Mesendoderm (in vitro differentiated cells): ENCODE measurements at regions not wholly inside any gene's neighbourhood (a gene's known extent, or its start where the extent isn't known, plus 50 kb on each side); places are given as distances from the start of the nearest gene placed in this dataset.
A peak's percentile ranks its signal among the peaks of the same experiment; 100 is the strongest.

ENCODE experiments used
- DNase-seq: peaks from one replicate; pipeline ENCODE4 v3.0.0; 2013
- H2AK5ac ChIP-seq: 2 replicates; pipeline ENCODE4 v1.6.1; 2013; ENCODE audit warnings: low read length, inconsistent platforms
- H2BK120ac ChIP-seq: 2 replicates; pipeline ENCODE4 v1.6.1; 2013; ENCODE audit warnings: low read depth, mild to moderate bottlenecking, low read length, moderate library complexity, mixed read lengths
- H2BK15ac ChIP-seq: replicated peaks from 2 replicates; pipeline ENCODE4 v1.6.1; 2013; ENCODE audit warnings: low read depth, mild to moderate bottlenecking, moderate library complexity
- H2BK5ac ChIP-seq: 2 replicates; pipeline ENCODE4 v1.6.1; 2013; ENCODE audit warnings: low read length, inconsistent platforms
- H3K18ac ChIP-seq: 2 replicates; pipeline ENCODE4 v1.6.1; 2013; ENCODE audit warnings: mild to moderate bottlenecking, low read length, mixed read lengths
- H3K23ac ChIP-seq: one replicate; pipeline ENCODE4 v1.6.1; 2013; ENCODE audit warnings: low read length
- H3K27ac ChIP-seq: 2 replicates; pipeline ENCODE4 v1.5.1; 2013; ENCODE audit warnings: low read depth, mild to moderate bottlenecking, inconsistent platforms, low read length, moderate library complexity
- H3K27me3 ChIP-seq: 2 replicates; pipeline ENCODE4 v1.6.1; 2013; ENCODE audit warnings: low read length, control low read depth, mild to moderate bottlenecking, inconsistent platforms; ENCODE audit not compliant: insufficient read depth, poor library complexity
- H3K36me3 ChIP-seq: 2 replicates; pipeline ENCODE4 v1.6.1; 2013; ENCODE audit warnings: low read length, inconsistent platforms; ENCODE audit not compliant: control insufficient read depth, insufficient read depth
- H3K4ac ChIP-seq: one replicate; pipeline ENCODE4 v1.6.1; 2013; ENCODE audit warnings: low read depth, mild to moderate bottlenecking, low read length, moderate library complexity
- H3K4me1 ChIP-seq: 2 replicates; pipeline ENCODE4 v1.6.1; 2013; ENCODE audit warnings: low read depth, low read length, inconsistent platforms; ENCODE audit not compliant: control insufficient read depth
- H3K4me2 ChIP-seq: 2 replicates; pipeline ENCODE4 v1.6.1; 2013; ENCODE audit warnings: low read length
- H3K4me3 ChIP-seq: 2 replicates; pipeline ENCODE4 v1.5.1; 2013; ENCODE audit warnings: mild to moderate bottlenecking, low read length
- H3K56ac ChIP-seq: one replicate; pipeline ENCODE4 v1.6.1; 2013; ENCODE audit warnings: low read length
- H3K79me1 ChIP-seq: 2 replicates; pipeline ENCODE4 v1.6.1; 2013; ENCODE audit warnings: low read length, inconsistent platforms
- H3K79me2 ChIP-seq: 2 replicates; pipeline ENCODE4 v1.6.1; 2013; ENCODE audit warnings: mild to moderate bottlenecking, low read length; ENCODE audit not compliant: control insufficient read depth, insufficient read depth
- H3K9ac ChIP-seq: 2 replicates; pipeline ENCODE4 v1.6.1; 2013; ENCODE audit warnings: low read length, inconsistent platforms
- H4K5ac ChIP-seq: one replicate; pipeline ENCODE4 v1.6.1; 2013; ENCODE audit warnings: low read length
- H4K8ac ChIP-seq: one replicate; pipeline ENCODE4 v1.6.1; 2013; ENCODE audit warnings: low read depth, mild to moderate bottlenecking, control low read depth, low read length, moderate library complexity
- WGBS: extraction: QIAGEN DNeasy Blood & Tissue Kit; methylation state at CpG from one replicate; pipeline ENCODE4 v1.1.7; 2013; ENCODE audit warnings: low lambda C conversion rate, missing lambda C conversion rate; ENCODE audit not compliant: insufficient coverage; ENCODE audit errors: extremely low coverage; 5-methylcytosine and 5-hydroxymethylcytosine counted together

GRCh38 chr2:160837416-160837815 is 322.8 kb upstream of the TANK start:
- H3K23ac ChIP-seq = no peak overlapping the region
- no peaks in the 10 kb centered on the region for H3K79me1 ChIP-seq
- no peaks in the 10 kb centered on the region for H3K79me2 ChIP-seq
- no peak overlapping the region for H4K5ac ChIP-seq
- no peak overlapping the region for H2BK120ac ChIP-seq
- H2AK5ac ChIP-seq = no peak overlapping the region
- H3K27ac ChIP-seq = no peak overlapping the region
- no peak overlapping the region for H3K9ac ChIP-seq
- H3K36me3 ChIP-seq = no peaks in the 10 kb centered on the region
- H3K56ac ChIP-seq = no peak overlapping the region
- H2BK5ac ChIP-seq = no peak overlapping the region
- no peak overlapping the region for H3K4ac ChIP-seq
- H2BK15ac ChIP-seq = no peak overlapping the region
- H3K27me3 ChIP-seq = no peaks in the 10 kb centered on the region
- no peak for DNase-seq
- H3K4me1 ChIP-seq = no peaks in the 10 kb centered on the region
- H3K4me3 ChIP-seq = no peak overlapping the region
- no peak overlapping the region for H3K18ac ChIP-seq
- H4K8ac ChIP-seq = no peak overlapping the region
- no peak overlapping the region for H3K4me2 ChIP-seq

GRCh38 chr2:160838147-160838546 is 322.1 kb upstream of the TANK start:
- H3K4me3 ChIP-seq = no peak overlapping the region
- H2AK5ac ChIP-seq = no peak overlapping the region
- H3K56ac ChIP-seq = no peak overlapping the region
- H2BK15ac ChIP-seq = no peak overlapping the region
- H3K27ac ChIP-seq = no peak overlapping the region
- WGBS = no CpG with 5 or more reads among the region's 1 CpG
- no peak overlapping the region for H3K9ac ChIP-seq
- no peak overlapping the region for H3K4ac ChIP-seq
- no peaks in the 10 kb centered on the region for H3K36me3 ChIP-seq
- no peaks in the 10 kb centered on the region for H3K27me3 ChIP-seq
- H3K79me1 ChIP-seq = no peaks in the 10 kb centered on the region
- no peak overlapping the region for H2BK120ac ChIP-seq
- H3K23ac ChIP-seq = no peak overlapping the region
- H3K18ac ChIP-seq = no peak overlapping the region
- no peak overlapping the region for H2BK5ac ChIP-seq
- no peak overlapping the region for H3K4me2 ChIP-seq
- no peak overlapping the region for H4K8ac ChIP-seq
- no peak for DNase-seq
- H3K4me1 ChIP-seq = no peaks in the 10 kb centered on the region
- no peak overlapping the region for H4K5ac ChIP-seq
- no peaks in the 10 kb centered on the region for H3K79me2 ChIP-seq

- Histone ChIP-seq H2AK5ac (no peak overlapping the region), H3K79me1 (no peaks in the 10 kb centered on the region), H3K4me2 (no peak overlapping the region), H3K27me3 (no peaks in the 10 kb centered on the region), H2BK120ac (no peak overlapping the region), H3K4ac (no peak overlapping the region), H3K4me1 (no peaks in the 10 kb centered on the region), H3K4me3 (no peak overlapping the region), H3K18ac (no peak overlapping the region), H3K56ac (no peak overlapping the region), H3K79me2 (no peaks in the 10 kb centered on the region), H3K9ac (no peak overlapping the region), H3K23ac (no peak overlapping the region), H3K27ac (no peak overlapping the region), H2BK5ac (no peak overlapping the region), H2BK15ac (no peak overlapping the region), H3K36me3 (no peaks in the 10 kb centered on the region), H4K5ac (no peak overlapping the region), H4K8ac (no peak overlapping the region)
- no peak for DNase-seq
- WGBS = no CpG with 5 or more reads among the region's 4 CpGs
Observed at GRCh38 chr2:160838691-160839090, 321.5 kb upstream of the TANK start.

- no peak overlapping the region for H3K9ac ChIP-seq
- no peak overlapping the region for H3K56ac ChIP-seq
- H3K4me1 ChIP-seq = no peaks in the 10 kb centered on the region
- H3K27ac ChIP-seq = no peak overlapping the region
- no peaks in the 10 kb centered on the region for H3K79me1 ChIP-seq
- H4K5ac ChIP-seq = no peak overlapping the region
- no peak overlapping the region for H3K4me2 ChIP-seq
- H3K4ac ChIP-seq = no peak overlapping the region
- no peak overlapping the region for H2AK5ac ChIP-seq
- no peaks in the 10 kb centered on the region for H3K36me3 ChIP-seq
- no peak overlapping the region for H2BK120ac ChIP-seq
- H2BK5ac ChIP-seq = no peak overlapping the region
- no peak overlapping the region for H3K23ac ChIP-seq
- H3K18ac ChIP-seq = no peak overlapping the region
- no CpG with 5 or more reads among the region's 4 CpGs for WGBS
- no peak overlapping the region for H3K4me3 ChIP-seq
- no peaks in the 10 kb centered on the region for H3K27me3 ChIP-seq
- no peaks in the 10 kb centered on the region for H3K79me2 ChIP-seq
- H2BK15ac ChIP-seq = no peak overlapping the region
- H4K8ac ChIP-seq = no peak overlapping the region
- peak; percentile 37 for DNase-seq
Observed at GRCh38 chr2:160842286-160842685, 317.9 kb upstream of the TANK start.

- Histone ChIP-seq H3K18ac (no peak overlapping the region), H3K4ac (no peak overlapping the region), H3K79me1 (no peaks in the 10 kb centered on the region), H2BK120ac (no peak overlapping the region), H4K5ac (no peak overlapping the region), H3K79me2 (no peaks in the 10 kb centered on the region), H3K9ac (no peak overlapping the region), H2AK5ac (no peak overlapping the region), H3K27ac (no peak overlapping the region), H3K4me2 (no peak overlapping the region), H2BK15ac (no peak overlapping the region), H3K27me3 (no peaks in the 10 kb centered on the region), H3K56ac (no peak overlapping the region), H2BK5ac (no peak overlapping the region), H3K4me3 (no peak overlapping the region), H4K8ac (no peak overlapping the region), H3K36me3 (no peaks in the 10 kb centered on the region), H3K23ac (no peak overlapping the region), H3K4me1 (no peaks in the 10 kb centered on the region)
- DNase-seq = no peak
- no CpG with 5 or more reads among the region's 2 CpGs for WGBS
Observed at GRCh38 chr2:160859096-160859495, 301.1 kb upstream of the TANK start.

- no peak for DNase-seq
- no peaks in the 10 kb centered on the region for H3K27me3 ChIP-seq
- no peaks in the 10 kb centered on the region for H3K79me2 ChIP-seq
- no peak overlapping the region for H4K5ac ChIP-seq
- H2AK5ac ChIP-seq = no peak overlapping the region
- H3K4ac ChIP-seq = no peak overlapping the region
- no peak overlapping the region for H3K9ac ChIP-seq
- H3K23ac ChIP-seq = no peak overlapping the region
- H3K36me3 ChIP-seq = no peaks in the 10 kb centered on the region
- no peak overlapping the region for H3K4me2 ChIP-seq
- no peaks in the 10 kb centered on the region for H3K79me1 ChIP-seq
- no peak overlapping the region for H2BK120ac ChIP-seq
- H3K18ac ChIP-seq = no peak overlapping the region
- no peak overlapping the region for H4K8ac ChIP-seq
- H3K27ac ChIP-seq = no peak overlapping the region
- H3K4me1 ChIP-seq = no peaks in the 10 kb centered on the region
- H3K4me3 ChIP-seq = no peak overlapping the region
- H2BK15ac ChIP-seq = no peak overlapping the region
- no peak overlapping the region for H3K56ac ChIP-seq
- no CpG with 5 or more reads among the region's 2 CpGs for WGBS
- H2BK5ac ChIP-seq = no peak overlapping the region
Observed at GRCh38 chr2:160862226-160862625, 298.0 kb upstream of the TANK start.
